ENCODE measurements at regions not wholly inside any gene's neighbourhood (a gene's known extent, or its start where the extent isn't known, plus 50 kb on each side); places are given as distances from the start of the nearest gene placed in this dataset.

DNA sequence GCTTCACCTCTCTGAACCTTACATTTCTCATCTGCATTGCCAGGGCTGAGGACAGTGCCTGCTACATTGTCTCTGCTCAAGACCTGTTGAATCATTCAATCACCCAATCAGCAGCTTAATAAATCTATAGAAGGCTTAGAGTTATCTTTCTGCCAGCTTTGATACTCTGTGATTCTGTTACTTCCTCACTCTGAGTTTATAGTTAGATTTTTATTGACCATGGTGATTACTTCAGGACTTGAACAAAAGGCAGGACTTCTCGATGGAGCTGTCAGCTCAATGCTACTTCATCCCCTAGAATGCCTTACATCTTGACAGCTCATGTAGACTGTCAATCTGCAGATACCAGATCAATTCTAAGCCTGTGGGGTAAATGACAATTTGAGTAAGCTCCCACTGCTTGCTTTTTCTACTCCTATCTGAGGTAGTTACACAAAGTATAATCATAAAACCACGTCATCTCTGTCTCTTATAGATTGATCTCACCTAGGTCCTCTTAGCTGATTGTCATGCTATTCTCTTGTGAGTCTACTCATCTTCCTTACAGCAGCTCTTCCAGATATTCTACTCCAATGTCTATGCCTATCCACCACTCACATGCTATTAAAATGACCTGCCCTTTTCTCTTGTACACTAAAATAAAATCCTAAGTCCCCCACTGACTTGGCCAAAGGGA, 318.3 kb upstream of the CA10 start:
- no peak for TF ChIP-seq CTCF (IDR thresholded peaks at IDR 0.05)
- TF ChIP-seq REST (IDR thresholded peaks at IDR 0.05; ENCODE audit: insufficient read depth in 1 of 2, low read depth in 2 of 2, low read length in 1 of 2): no peak
- no peak for TF ChIP-seq SIN3A (IDR thresholded peaks at IDR 0.05; ENCODE audit: borderline replicate concordance, insufficient read depth, low read depth, low read length)

All from Panc1 (cell line).